Ovary (tissue), 3 donors: ENCODE measurements at regions not wholly inside any gene's neighbourhood (a gene's known extent, or its start where the extent isn't known, plus 50 kb on each side); places are given as distances from the start of the nearest gene placed in this dataset.

Experiments
- CTCF ChIP-seq, 3 donors: fragments of 450-650 bp in 2 of 3; fragments of 200-600 bp in 1 of 3; IDR thresholded peaks; one replicate each; pipeline versions ENCODE4 v1.5.1 to v1.8.0; 2016 to 2022; ENCODE audit warnings: antibody characterized with exemption in 3 of 3, mild to moderate bottlenecking in 1 of 3
- EP300 ChIP-seq: sonication (generic); formaldehyde crosslinking; IDR thresholded peaks from one replicate; pipeline ENCODE4 v1.6.1; 2017; ENCODE audit warnings: antibody characterized with exemption
- POLR2A ChIP-seq: fragments of 450-650 bp; IDR thresholded peaks from one replicate; pipeline ENCODE4 v1.6.1; 2017; ENCODE audit warnings: antibody characterized with exemption, mild to moderate bottlenecking, moderate library complexity
- donor health status: DM: no; HTN: no; CAD: no.

DNA sequence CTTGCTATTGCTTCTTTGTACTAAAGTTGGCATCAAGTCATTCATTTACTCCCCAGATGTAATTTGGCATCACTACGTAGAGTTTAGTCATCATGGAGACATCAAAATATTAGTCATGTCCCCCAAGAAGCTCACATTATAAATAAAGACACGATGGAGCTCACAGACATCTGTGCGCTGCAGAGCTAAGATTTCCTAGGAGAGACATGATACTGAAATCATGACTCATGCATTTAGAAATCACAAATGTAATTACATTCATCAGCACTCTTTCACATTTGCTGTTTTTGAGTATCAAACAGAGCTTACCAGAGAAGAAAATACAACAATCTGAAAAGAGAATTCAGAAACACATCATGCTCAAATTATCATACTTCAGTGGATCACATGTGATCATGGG lies 169.8 kb downstream of the LRIG3 start:
- TF ChIP-seq CTCF (IDR thresholded peaks at IDR 0.05) (no peak), EP300 (no peak), POLR2A (no peak)
